Mucosa of descending colon (tissue), 3 donors: ENCODE measurements at regions not wholly inside any gene's neighbourhood (a gene's known extent, or its start where the extent isn't known, plus 50 kb on each side); places are given as distances from the start of the nearest gene placed in this dataset.

ENCODE experiments used
- ATAC-seq: fragments of 200-7000 bp; cut with Tn5 transposase; one replicate; pipeline ENCODE4 v1.9.1; 2020; ENCODE audit warnings: mild to moderate bottlenecking, moderate library complexity
- DNase-seq, 3 donors: peaks; one replicate each; pipeline ENCODE4 v3.0.0-alpha.2; 2020
- H3K36me3 ChIP-seq: fragments of 200-600 bp; one replicate; pipeline ENCODE4 v1.8.0; 2021; ENCODE audit warnings: low read depth, mild to moderate bottlenecking
- H3K4me1 ChIP-seq: fragments of 200-600 bp; one replicate; pipeline ENCODE4 v1.8.0; 2021; ENCODE audit warnings: low read depth, mild to moderate bottlenecking
- H3K4me3 ChIP-seq: fragments of 200-600 bp; one replicate; pipeline ENCODE4 v1.8.0; 2021; ENCODE audit warnings: mild to moderate bottlenecking
- H3K9me3 ChIP-seq: fragments of 200-600 bp; one replicate; pipeline ENCODE4 v1.8.0; 2021; ENCODE audit warnings: mild to moderate bottlenecking
- intact Hi-C, 2 donors: fragments of 100-400 bp; cut with DNase I in 1 of 2; cut with micrococcal nuclease in 1 of 2; formaldehyde crosslinking; loops; one replicate each; pipeline versions ENCODE4 v1.11.0 to v1.11.1; 2022; cut with DNase I, micrococcal nuclease
- TF ChIP-seq, protein P1 (sequence below): fragments of 200-600 bp; IDR thresholded peaks from one replicate; pipeline ENCODE4 v1.8.0; 2022; ENCODE audit warnings: antibody characterized with exemption, mild to moderate bottlenecking
- donor health status: DM: no; HTN: no; CAD: no; lungs with moderate emphysema.
- donor health status: DM: no; HTN: no; CAD: no.
- donor health status: DM: no; HTN: yes; CAD: no.

DNA sequence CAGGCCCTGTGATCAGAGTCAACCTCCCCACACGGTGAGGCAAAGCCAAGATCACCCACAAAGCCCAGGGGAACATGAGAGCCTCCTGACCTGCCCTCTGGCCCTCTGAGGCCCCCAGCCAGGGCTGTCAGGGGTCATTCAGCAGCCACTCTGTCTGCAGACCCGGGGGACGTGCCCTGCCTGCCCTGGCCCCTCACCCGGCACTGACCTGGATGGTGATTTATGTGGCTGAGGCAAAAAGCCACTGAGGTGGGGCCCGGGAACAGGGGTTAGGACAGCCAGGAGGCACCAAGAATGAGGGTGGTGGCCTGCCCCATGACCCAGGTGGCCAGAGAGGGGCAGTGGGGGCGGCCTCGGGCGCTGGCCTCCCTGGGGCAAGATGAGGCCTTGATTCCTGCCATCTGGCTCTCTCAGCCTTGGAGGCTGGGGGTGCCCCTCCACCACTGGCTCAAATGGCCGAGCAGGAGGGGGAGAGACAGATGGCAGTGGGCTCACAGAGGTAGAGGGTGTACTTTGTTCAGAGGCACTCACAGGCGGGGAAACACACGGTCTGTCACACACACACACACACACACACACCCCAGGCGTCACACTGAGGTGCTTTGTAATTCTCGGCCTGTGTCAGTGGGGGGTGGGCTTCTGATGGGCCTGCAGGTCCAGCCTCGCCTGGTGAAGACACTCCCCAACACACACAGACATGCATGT is 174.0 kb upstream of the GSE1 start:
- no peak for ATAC-seq
- DNase-seq = peak in 1 of 3 donors; percentile 36
- TF ChIP-seq, protein P1, sequence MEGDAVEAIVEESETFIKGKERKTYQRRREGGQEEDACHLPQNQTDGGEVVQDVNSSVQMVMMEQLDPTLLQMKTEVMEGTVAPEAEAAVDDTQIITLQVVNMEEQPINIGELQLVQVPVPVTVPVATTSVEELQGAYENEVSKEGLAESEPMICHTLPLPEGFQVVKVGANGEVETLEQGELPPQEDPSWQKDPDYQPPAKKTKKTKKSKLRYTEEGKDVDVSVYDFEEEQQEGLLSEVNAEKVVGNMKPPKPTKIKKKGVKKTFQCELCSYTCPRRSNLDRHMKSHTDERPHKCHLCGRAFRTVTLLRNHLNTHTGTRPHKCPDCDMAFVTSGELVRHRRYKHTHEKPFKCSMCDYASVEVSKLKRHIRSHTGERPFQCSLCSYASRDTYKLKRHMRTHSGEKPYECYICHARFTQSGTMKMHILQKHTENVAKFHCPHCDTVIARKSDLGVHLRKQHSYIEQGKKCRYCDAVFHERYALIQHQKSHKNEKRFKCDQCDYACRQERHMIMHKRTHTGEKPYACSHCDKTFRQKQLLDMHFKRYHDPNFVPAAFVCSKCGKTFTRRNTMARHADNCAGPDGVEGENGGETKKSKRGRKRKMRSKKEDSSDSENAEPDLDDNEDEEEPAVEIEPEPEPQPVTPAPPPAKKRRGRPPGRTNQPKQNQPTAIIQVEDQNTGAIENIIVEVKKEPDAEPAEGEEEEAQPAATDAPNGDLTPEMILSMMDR = no peak
- Histone ChIP-seq H3K9me3 (no peaks in the 10 kb centered on the region), H3K36me3 (no peaks in the 10 kb centered on the region), H3K4me3 (no peak overlapping the region), H3K4me1 (peaks cover 33% of the 10 kb centered on the region)
- intact Hi-C loops = no loop called here

DNA sequence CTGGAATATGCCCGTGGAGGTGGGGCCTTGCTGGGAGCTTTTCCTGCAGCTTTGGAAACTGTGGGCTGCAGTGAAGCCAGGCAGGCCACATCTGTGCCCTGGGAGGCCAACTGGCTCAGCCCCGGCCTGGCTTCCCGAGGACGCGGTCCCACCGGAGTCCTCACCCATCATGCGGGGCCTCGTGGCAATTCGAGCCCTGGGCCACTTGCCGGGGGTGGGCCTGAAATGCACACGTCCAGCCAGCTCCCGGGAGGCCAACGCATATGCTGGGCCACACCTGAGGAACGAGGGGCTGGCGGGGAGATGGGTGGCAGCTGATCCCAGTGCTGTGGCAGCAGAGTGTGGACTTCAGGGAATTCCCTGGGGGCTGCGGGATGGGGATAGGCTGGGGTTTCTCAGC is 172.4 kb upstream of the GSE1 start:
- no peak for ATAC-seq
- TF ChIP-seq, protein P1 = no peak
- Histone ChIP-seq H3K4me3 (no peak overlapping the region), H3K9me3 (no peaks in the 10 kb centered on the region), H3K36me3 (no peaks in the 10 kb centered on the region), H3K4me1 (peaks cover 47% of the 10 kb centered on the region)
- intact Hi-C loops = no loop called here
- DNase-seq = no peak

DNA sequence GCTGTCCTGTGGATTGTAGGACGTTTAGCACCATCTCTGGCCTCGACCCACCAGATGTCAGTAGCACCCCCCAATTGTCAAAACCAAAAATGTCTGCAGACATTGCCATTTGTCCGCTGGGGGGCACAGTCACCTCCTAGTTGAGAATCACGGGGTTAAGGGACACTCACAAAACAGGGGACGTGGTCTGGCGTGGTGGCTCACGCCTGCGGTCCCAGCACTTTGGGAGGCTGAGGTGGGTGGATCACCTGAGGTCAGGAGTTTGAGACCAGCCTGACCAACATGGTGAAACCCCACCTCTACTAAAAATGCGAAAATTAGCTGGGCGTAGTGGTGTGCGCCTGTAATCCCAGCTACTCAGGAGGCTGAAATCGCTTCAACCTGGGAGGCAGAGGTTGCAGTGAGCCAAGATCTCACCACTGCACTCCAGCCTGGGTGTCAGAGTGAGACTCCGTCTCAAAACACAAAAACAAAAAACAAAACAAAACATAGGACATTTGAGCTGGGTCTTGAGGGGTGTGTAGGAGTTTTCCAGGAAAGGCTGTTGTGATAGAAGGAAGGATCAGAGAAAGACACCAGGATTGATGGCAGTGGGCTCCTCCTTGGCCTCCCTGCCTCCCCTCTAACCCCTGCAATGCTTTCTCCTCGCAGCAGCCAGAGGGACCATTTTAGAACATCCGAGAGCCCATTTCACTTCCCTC is 171.8 kb upstream of the GSE1 start:
- no peak overlapping the region for H3K4me3 ChIP-seq
- ATAC-seq = no peak
- intact Hi-C loops = no loop called here
- no peak for DNase-seq
- H3K4me1 ChIP-seq = peaks cover 47% of the 10 kb centered on the region
- no peaks in the 10 kb centered on the region for H3K36me3 ChIP-seq
- TF ChIP-seq, protein P1 = no peak
- H3K9me3 ChIP-seq = no peaks in the 10 kb centered on the region

DNA sequence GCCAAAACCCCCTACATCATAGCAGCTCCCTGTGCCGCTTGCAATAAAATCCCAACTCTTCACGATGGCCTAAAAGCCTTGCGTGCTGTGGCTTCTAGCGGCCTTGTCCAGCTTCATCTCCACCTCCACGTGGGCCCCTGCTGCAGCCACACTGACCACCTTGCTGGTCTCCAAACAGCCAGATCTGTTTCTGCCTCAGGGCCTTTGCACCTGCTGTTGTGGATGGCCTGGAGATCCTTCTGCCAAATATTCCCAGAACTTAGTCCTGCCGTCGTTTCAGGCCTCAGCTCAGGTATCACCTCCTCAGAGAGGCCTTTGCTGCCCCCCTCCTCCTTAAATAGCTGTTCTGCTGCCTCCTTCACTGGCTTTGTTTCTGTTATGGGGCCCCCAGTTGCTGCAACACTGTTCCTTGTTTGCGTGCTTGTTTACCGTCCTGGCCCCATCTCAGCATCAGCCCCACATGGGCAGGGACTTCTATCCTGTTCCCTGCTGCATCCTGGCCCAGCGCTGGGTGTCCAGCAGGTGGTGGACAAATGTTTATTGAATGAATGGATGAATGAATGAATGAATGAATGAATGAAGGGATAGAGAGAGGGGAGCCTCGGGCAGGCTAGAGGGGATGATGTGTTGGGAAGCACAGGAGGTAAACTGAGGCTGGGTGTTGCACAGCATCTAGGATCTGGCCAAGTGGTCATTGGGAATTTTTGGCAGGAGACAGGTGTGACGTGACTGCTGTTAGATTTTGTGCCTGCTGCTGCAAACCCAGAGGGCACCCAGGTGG is 171.0 kb upstream of the GSE1 start:
- Histone ChIP-seq H3K4me3 (no peak overlapping the region), H3K4me1 (peaks cover 43% of the 10 kb centered on the region), H3K36me3 (no peaks in the 10 kb centered on the region), H3K9me3 (no peaks in the 10 kb centered on the region)
- ATAC-seq (no peak), DNase-seq (no peak)
- intact Hi-C loops = no loop called here
- TF ChIP-seq, protein P1 = no peak

DNA sequence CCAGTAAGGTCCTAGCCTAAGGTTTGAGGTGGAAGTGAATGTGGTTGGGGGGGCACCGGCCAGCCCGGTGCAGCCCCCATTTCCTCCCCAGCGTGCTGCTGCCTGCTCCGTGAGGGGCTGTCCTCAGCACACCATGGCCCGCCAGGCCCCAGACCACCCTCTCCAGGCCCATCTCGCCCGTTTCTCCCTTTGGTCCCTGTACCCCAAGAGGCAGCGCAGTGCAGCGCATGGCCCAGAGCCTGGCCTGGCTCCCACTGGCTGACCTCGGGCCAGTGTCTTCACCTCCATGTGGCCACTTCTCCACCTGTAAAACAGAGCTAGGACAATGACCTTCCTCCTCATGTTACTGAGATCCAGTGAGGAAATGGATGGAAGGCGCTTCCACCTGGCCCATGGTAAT is 170.0 kb upstream of the GSE1 start:
- ATAC-seq (no peak), DNase-seq (no peak)
- intact Hi-C loops = no loop called here
- TF ChIP-seq, protein P1 = no peak
- Histone ChIP-seq H3K4me3 (no peak overlapping the region), H3K36me3 (no peaks in the 10 kb centered on the region), H3K9me3 (no peaks in the 10 kb centered on the region), H3K4me1 (peaks cover 34% of the 10 kb centered on the region)
